IMR-90 (cell line): ENCODE measurements at regions not wholly inside any gene's neighbourhood (a gene's known extent, or its start where the extent isn't known, plus 50 kb on each side); places are given as distances from the start of the nearest gene placed in this dataset.

ENCODE experiments used
- ATAC-seq: fragments of 200-7000 bp; cut with Tn5 transposase; 2 replicates; pipeline ENCODE4 v1.9.1; 2020; ENCODE audit warnings: low read depth, mild to moderate bottlenecking, moderate library complexity
- BruUV-seq: library from RNA; stranded (reverse); fragments of 400-500 nt; replicated peaks from 2 replicates; lab custom pipeline; 2021; lab: Mats Ljungman, UMichigan
- CTCF ChIA-PET: fragments of 300-600 bp; formaldehyde crosslinking; extraction: SDS; loops from one replicate; lab custom pipeline; 2021; ENCODE audit warnings: antibody characterized with exemption; lab: Yijun Ruan, JAX
- POLR2A ChIA-PET: fragments of 300-600 bp; sonication (Branson Sonifier 250); formaldehyde crosslinking; loops from one replicate; lab custom pipeline; 2022; ENCODE audit warnings: antibody characterized with exemption; ENCODE audit not compliant: unreplicated experiment; lab: Charles Lee
- DNase-seq: peaks from one replicate; pipeline ENCODE4 v3.0.0; 2013
- H2AFZ ChIP-seq: replicated peaks from 2 replicates; pipeline ENCODE3; 2013; ENCODE audit warnings: low read length, mild to moderate bottlenecking; ENCODE audit not compliant: poor library complexity
- H2AK5ac ChIP-seq: 2 replicates; pipeline ENCODE4 v1.6.1; 2013; ENCODE audit warnings: low read depth, low read length, inconsistent platforms
- H2AK9ac ChIP-seq: replicated peaks from 2 replicates; pipeline ENCODE3; 2013; ENCODE audit warnings: mild to moderate bottlenecking, low read depth, low read length, moderate library complexity; ENCODE audit not compliant: poor library complexity
- H2BK120ac ChIP-seq: 2 replicates; pipeline ENCODE4 v1.6.1; 2013; ENCODE audit warnings: low read depth, low read length, inconsistent platforms
- H2BK15ac ChIP-seq: 3 replicates; pipeline ENCODE4 v1.6.1; 2013; ENCODE audit warnings: low read depth, low read length, inconsistent platforms
- H2BK20ac ChIP-seq: 2 replicates; pipeline ENCODE4 v1.6.1; 2013; ENCODE audit warnings: low read depth, mild to moderate bottlenecking, inconsistent platforms, low read length, moderate library complexity
- H2BK5ac ChIP-seq: 2 replicates; pipeline ENCODE4 v1.6.1; 2013; ENCODE audit warnings: mild to moderate bottlenecking, low read depth, low read length, inconsistent platforms; ENCODE audit not compliant: poor library complexity, severe bottlenecking
- H3K14ac ChIP-seq: replicated peaks from 2 replicates; pipeline ENCODE4 v1.6.1; 2013; ENCODE audit warnings: low read depth, low read length, inconsistent platforms
- H3K18ac ChIP-seq: 2 replicates; pipeline ENCODE4 v1.6.1; 2013; ENCODE audit warnings: low read depth, low read length, control low read depth
- H3K23ac ChIP-seq: 2 replicates; pipeline ENCODE4 v1.6.1; 2013; ENCODE audit warnings: low read depth, low read length, inconsistent platforms
- H3K27ac ChIP-seq: 2 replicates; pipeline ENCODE4 v1.5.1; 2013; ENCODE audit warnings: mild to moderate bottlenecking, control low read depth, low read length; ENCODE audit not compliant: insufficient read depth
- H3K27me3 ChIP-seq: 2 replicates; pipeline ENCODE4 v1.6.1; 2013; ENCODE audit warnings: low read length; ENCODE audit not compliant: control insufficient read depth, insufficient read depth
- H3K36me3 ChIP-seq: 2 replicates; pipeline ENCODE4 v1.6.1; 2013; ENCODE audit warnings: low read length, mixed read lengths; ENCODE audit not compliant: control insufficient read depth, insufficient read depth
- H3K4ac ChIP-seq: 2 replicates; pipeline ENCODE4 v1.6.1; 2013; ENCODE audit warnings: low read depth, low read length, inconsistent platforms
- H3K4me1 ChIP-seq: 2 replicates; pipeline ENCODE4 v1.6.1; 2013; ENCODE audit warnings: low read length, mixed read lengths; ENCODE audit not compliant: control insufficient read depth, insufficient read depth
- H3K4me2 ChIP-seq: 2 replicates; pipeline ENCODE4 v1.6.1; 2013; ENCODE audit warnings: low read depth, mild to moderate bottlenecking, control low read depth, low read length, moderate library complexity
- H3K4me3 ChIP-seq: 2 replicates; pipeline ENCODE4 v1.5.1; 2013; ENCODE audit warnings: low read depth, mild to moderate bottlenecking, control low read depth, low read length, moderate library complexity; ENCODE audit not compliant: insufficient read depth
- H3K56ac ChIP-seq: 2 replicates; pipeline ENCODE4 v1.6.1; 2013; ENCODE audit warnings: low read length, inconsistent platforms; ENCODE audit not compliant: insufficient read depth; ENCODE audit errors: extremely low read depth
- H3K79me1 ChIP-seq, 2 experiments: 2 replicates each; pipeline ENCODE4 v1.6.1; 2013; ENCODE audit warnings: low read length in 2 of 2, inconsistent platforms in 1 of 2, low read depth in 1 of 2
- H3K9ac ChIP-seq: 2 replicates; pipeline ENCODE4 v1.6.1; 2013; ENCODE audit warnings: low read depth, low read length, control low read depth
- H3K9me1 ChIP-seq: 2 replicates; pipeline ENCODE4 v1.6.1; 2013; ENCODE audit warnings: low read length, inconsistent platforms; ENCODE audit not compliant: insufficient read depth
- H3K9me3 ChIP-seq: 2 replicates; pipeline ENCODE4 v1.6.1; 2013; ENCODE audit warnings: low read length; ENCODE audit not compliant: control insufficient read depth, insufficient read depth
- H4K20me1 ChIP-seq: 2 replicates; pipeline ENCODE4 v1.6.1; 2013; ENCODE audit warnings: low read length, inconsistent platforms; ENCODE audit not compliant: insufficient read depth
- H4K5ac ChIP-seq: 2 replicates; pipeline ENCODE4 v1.6.1; 2013; ENCODE audit warnings: mild to moderate bottlenecking, low read depth, low read length, control low read depth
- H4K8ac ChIP-seq, 2 experiments: 2 replicates each; pipeline ENCODE4 v1.6.1; 2013; ENCODE audit warnings: low read depth in 2 of 2, low read length in 2 of 2, control low read depth in 1 of 2, inconsistent platforms in 1 of 2
- H4K91ac ChIP-seq: 2 replicates; pipeline ENCODE4 v1.6.1; 2013; ENCODE audit warnings: low read depth, low read length, inconsistent platforms; ENCODE audit not compliant: insufficient read depth
- BHLHE40 ChIP-seq: fragments of 150-350 bp; IDR thresholded peaks from 2 replicates; pipeline ENCODE4 v1.6.1; 2016; ENCODE audit warnings: mild to moderate bottlenecking, low read depth, low read length
- CHD1 ChIP-seq: IDR thresholded peaks from 2 replicates; pipeline ENCODE4 v1.6.1; 2012; ENCODE audit warnings: low read depth, low read length, improper control_type of control experiment
- CTCF ChIP-seq: conservative IDR thresholded peaks from 2 replicates; pipeline ENCODE4 v1.5.1; 2012; ENCODE audit warnings: mild to moderate bottlenecking, low read depth, low read length, improper control_type of control experiment
- MAFK ChIP-seq: IDR thresholded peaks from 2 replicates; pipeline ENCODE4 v1.6.1; 2012; ENCODE audit warnings: low read depth, low read length, improper control_type of control experiment
- MXI1 ChIP-seq: IDR thresholded peaks from 2 replicates; pipeline ENCODE4 v1.6.1; 2012; ENCODE audit warnings: low read depth, mild to moderate bottlenecking, low read length, moderate library complexity, borderline replicate concordance
- NFE2L2 ChIP-seq: fragments of 150-350 bp; IDR thresholded peaks from 2 replicates; pipeline ENCODE4 v1.6.1; 2016; ENCODE audit warnings: low read depth, mild to moderate bottlenecking, low read length
- POLR2A ChIP-seq: IDR thresholded peaks from 2 replicates; pipeline ENCODE4 v1.6.1; 2012; ENCODE audit warnings: mild to moderate bottlenecking, low read depth, low read length
- RAD21 ChIP-seq: IDR thresholded peaks from 2 replicates; pipeline ENCODE4 v1.6.1; 2012; ENCODE audit warnings: low read length, improper control_type of control experiment
- WGBS, 2 experiments: methylation state at CpG; one replicate each; pipeline versions ENCODE4 v1.1.5 to v1.1.7; 2013; ENCODE audit warnings: missing lambda C conversion rate in 2 of 2; ENCODE audit not compliant: insufficient read length in 1 of 2; ENCODE audit errors: extremely low coverage in 2 of 2; 5-methylcytosine and 5-hydroxymethylcytosine counted together
- dilution Hi-C: fragments of 300-500 bp; cut with HindIII; formaldehyde crosslinking; loops from one replicate; pipeline ENCODE4 v1.14.3; 2018; ENCODE audit warnings: low sequenced_read_pairs; ENCODE audit not compliant: unreplicated experiment
- in situ Hi-C: fragments of 300-500 bp; cut with MboI; formaldehyde crosslinking; loops from 3 replicates; pipeline ENCODE4 v1.14.3; 2019; ENCODE audit warnings: low sequenced_read_pairs, inconsistent platforms, mixed read lengths
- intact Hi-C: fragments of 100-400 bp; cut with micrococcal nuclease; formaldehyde crosslinking; loops from 2 replicates; pipeline ENCODE4 v1.10.0; 2022
- TF ChIP-seq, protein P1 (sequence below): fragments of 150-350 bp; IDR thresholded peaks from 2 replicates; pipeline ENCODE4 v1.6.1; 2016; ENCODE audit warnings: low read depth, mild to moderate bottlenecking, low read length, moderate library complexity, borderline replicate concordance

DNA sequence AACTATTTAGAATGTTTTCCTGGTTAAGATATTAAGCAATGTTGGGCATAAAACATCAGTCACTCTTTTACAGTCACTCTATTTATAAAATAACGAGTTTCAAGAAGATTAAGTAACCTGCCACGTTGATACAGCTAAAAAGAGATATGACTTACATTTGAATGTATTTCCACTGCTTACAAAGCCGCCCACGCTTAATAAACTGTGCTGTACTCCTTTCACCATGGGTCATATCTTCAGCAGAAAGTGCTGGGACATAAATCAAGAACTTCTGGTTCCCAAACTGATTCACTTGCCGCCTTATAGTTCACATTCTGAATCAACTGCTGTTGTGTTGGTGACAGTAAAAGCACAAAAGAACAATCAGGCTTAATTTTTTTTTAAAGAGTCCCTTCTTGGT, 666.7 kb downstream of the NCAM2 start:
- Histone ChIP-seq H4K8ac (no peak overlapping the region), H3K9me1 (no peaks in the 10 kb centered on the region), H3K9ac (no peak overlapping the region), H2AK5ac (no peak overlapping the region), H2AFZ (no peak overlapping the region), H4K20me1 (no peaks in the 10 kb centered on the region), H3K56ac (no peak overlapping the region), H3K4me2 (no peak overlapping the region), H3K36me3 (no peaks in the 10 kb centered on the region), H4K91ac (no peak overlapping the region), H3K18ac (no peak overlapping the region), H3K4ac (no peak overlapping the region), H3K23ac (no peak overlapping the region), H2BK15ac (no peak overlapping the region), H3K27me3 (no peaks in the 10 kb centered on the region), H3K79me1 (no peaks in the 10 kb centered on the region), H2BK120ac (no peak overlapping the region), H3K9me3 (no peaks in the 10 kb centered on the region), H3K14ac (no peak overlapping the region), H2AK9ac (no peak overlapping the region), H4K5ac (no peak overlapping the region), H2BK20ac (no peak overlapping the region), H3K27ac (no peak overlapping the region), H3K4me3 (no peak overlapping the region), H3K4me1 (no peaks in the 10 kb centered on the region), H2BK5ac (no peak overlapping the region)
- CTCF ChIA-PET = no interaction called here
- TF ChIP-seq, protein P1, sequence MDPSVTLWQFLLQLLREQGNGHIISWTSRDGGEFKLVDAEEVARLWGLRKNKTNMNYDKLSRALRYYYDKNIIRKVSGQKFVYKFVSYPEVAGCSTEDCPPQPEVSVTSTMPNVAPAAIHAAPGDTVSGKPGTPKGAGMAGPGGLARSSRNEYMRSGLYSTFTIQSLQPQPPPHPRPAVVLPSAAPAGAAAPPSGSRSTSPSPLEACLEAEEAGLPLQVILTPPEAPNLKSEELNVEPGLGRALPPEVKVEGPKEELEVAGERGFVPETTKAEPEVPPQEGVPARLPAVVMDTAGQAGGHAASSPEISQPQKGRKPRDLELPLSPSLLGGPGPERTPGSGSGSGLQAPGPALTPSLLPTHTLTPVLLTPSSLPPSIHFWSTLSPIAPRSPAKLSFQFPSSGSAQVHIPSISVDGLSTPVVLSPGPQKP = no peak
- TF ChIP-seq MXI1 = no peak
- TF ChIP-seq POLR2A = no peak
- TF ChIP-seq BHLHE40 = no peak
- no peak for TF ChIP-seq RAD21
- TF ChIP-seq CHD1 = no peak
- TF ChIP-seq CTCF = no peak
- no peak for TF ChIP-seq MAFK
- no peak for TF ChIP-seq NFE2L2
- in situ Hi-C loops = no loop called here
- dilution Hi-C loops = no loop called here
- DNase-seq = peak; percentile 59
- intact Hi-C loops = no loop called here
- POLR2A ChIA-PET = no interaction called here
- no peak for ATAC-seq
- no TSS peak for BruUV-seq
- no CpG with 5 or more reads among the region's 5 CpGs for WGBS, 2 experiments
